ENCODE measurements at regions not wholly inside any gene's neighbourhood (a gene's known extent, or its start where the extent isn't known, plus 50 kb on each side); places are given as distances from the start of the nearest gene placed in this dataset.

DNA sequence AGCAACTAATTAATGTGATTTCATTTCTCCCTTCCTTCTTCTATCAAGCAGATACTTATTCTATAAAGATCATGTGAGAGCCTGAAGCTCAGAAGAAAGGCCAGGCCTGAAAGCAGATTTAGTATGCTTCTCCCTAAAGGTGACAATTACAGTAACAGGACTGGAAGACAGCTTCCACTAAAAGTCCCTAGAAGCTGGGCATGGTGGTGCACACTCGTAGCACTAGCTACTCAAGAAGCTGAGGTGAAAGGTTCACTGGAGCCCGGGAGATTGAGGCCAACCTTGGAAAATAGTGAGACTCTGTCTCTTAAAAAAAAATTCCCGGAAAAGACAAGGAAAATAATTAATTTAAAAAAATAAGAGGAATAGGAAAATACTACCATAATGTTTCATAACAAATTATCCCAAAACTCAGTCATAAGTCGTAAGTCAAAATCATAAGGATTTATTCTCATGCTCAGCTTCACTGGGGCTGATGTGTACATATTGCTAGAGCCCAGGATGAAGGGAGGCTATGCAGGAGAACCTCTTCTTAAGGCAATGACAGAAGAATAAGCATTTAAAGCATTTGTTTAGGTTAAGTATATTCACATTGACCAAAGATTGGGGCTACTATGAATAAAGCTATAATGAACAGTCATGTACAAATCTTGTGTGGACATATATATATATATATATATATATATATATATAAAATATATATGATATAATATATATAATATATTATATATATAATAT lies 210.8 kb upstream of the SMARCA2 start:
- Histone ChIP-seq H3K9me3 (peaks cover 0 to 2% of the 10 kb centered on the region in 2 donors), H3K36me3 (no peaks in the 10 kb centered on the region), H3K4me1 (no peaks in the 10 kb centered on the region), H3K4me3 (no peak overlapping the region), H3K27me3 (no peaks in the 10 kb centered on the region), H3K27ac (no peak overlapping the region)
- DNase-seq, result no peak
- TF ChIP-seq POLR2AphosphoS5 (IDR thresholded peaks at IDR 0.05), result no peak
- TF ChIP-seq EP300 (IDR thresholded peaks at IDR 0.05; ENCODE audit: low read depth), result no peak
- TF ChIP-seq, protein P1, sequence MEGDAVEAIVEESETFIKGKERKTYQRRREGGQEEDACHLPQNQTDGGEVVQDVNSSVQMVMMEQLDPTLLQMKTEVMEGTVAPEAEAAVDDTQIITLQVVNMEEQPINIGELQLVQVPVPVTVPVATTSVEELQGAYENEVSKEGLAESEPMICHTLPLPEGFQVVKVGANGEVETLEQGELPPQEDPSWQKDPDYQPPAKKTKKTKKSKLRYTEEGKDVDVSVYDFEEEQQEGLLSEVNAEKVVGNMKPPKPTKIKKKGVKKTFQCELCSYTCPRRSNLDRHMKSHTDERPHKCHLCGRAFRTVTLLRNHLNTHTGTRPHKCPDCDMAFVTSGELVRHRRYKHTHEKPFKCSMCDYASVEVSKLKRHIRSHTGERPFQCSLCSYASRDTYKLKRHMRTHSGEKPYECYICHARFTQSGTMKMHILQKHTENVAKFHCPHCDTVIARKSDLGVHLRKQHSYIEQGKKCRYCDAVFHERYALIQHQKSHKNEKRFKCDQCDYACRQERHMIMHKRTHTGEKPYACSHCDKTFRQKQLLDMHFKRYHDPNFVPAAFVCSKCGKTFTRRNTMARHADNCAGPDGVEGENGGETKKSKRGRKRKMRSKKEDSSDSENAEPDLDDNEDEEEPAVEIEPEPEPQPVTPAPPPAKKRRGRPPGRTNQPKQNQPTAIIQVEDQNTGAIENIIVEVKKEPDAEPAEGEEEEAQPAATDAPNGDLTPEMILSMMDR (IDR thresholded peaks at IDR 0.05), result no peak
- TF ChIP-seq POLR2A (IDR thresholded peaks at IDR 0.05), result no peak
- 90 to 92% methylated on average over 4 of the region's 4 CpGs for WGBS, 2 donors (ENCODE audit: low coverage in 1 of 2)
- intact Hi-C loops (cut with DNase I; ENCODE audit: low total_unique reads) (no loop called here), in situ Hi-C loops (cut with MboI; ENCODE audit: low pct_ligation_motif_present in 1 of 4, low pct_unique_long_range_greater_than_20kb in 1 of 4, low sequenced_read_pairs in 3 of 4) (no loop called here)

- intact Hi-C loops (cut with DNase I; ENCODE audit: low total_unique reads), result no loop called here
- in situ Hi-C loops (cut with MboI; ENCODE audit: low pct_ligation_motif_present in 1 of 4, low pct_unique_long_range_greater_than_20kb in 1 of 4, low sequenced_read_pairs in 3 of 4), result no loop called here
- 76 to 86% methylated on average over 3 of the region's 3 CpGs for WGBS, 2 donors (ENCODE audit: low coverage in 1 of 2)
These were observed 185.4 kb upstream of the SMARCA2 start for GRCh38 chr9:1829719-1830118.

GRCh38 chr9:1832960-1833359 lies 182.2 kb upstream of the SMARCA2 start:
- in situ Hi-C loops (cut with MboI; ENCODE audit: low pct_ligation_motif_present in 1 of 4, low pct_unique_long_range_greater_than_20kb in 1 of 4, low sequenced_read_pairs in 3 of 4), result no loop called here
- H3K9me3 ChIP-seq, result no peaks in the 10 kb centered on the region

More at GRCh38 chr9:1829719-1830118, 185.4 kb upstream of the SMARCA2 start:
- Histone ChIP-seq H3K36me3 (no peaks in the 10 kb centered on the region), H3K9me3 (no peaks in the 10 kb centered on the region), H3K4me3 (no peak overlapping the region), H3K4me1 (no peaks in the 10 kb centered on the region), H3K27ac (no peak overlapping the region), H3K27me3 (peaks cover 4% of the 10 kb centered on the region)
- DNase-seq, result no peak
- TF ChIP-seq EP300 (IDR thresholded peaks at IDR 0.05; ENCODE audit: low read depth) (no peak), POLR2AphosphoS5 (IDR thresholded peaks at IDR 0.05) (no peak), POLR2A (IDR thresholded peaks at IDR 0.05) (no peak)
- TF ChIP-seq, protein P1 (IDR thresholded peaks at IDR 0.05), result no peak

DNA sequence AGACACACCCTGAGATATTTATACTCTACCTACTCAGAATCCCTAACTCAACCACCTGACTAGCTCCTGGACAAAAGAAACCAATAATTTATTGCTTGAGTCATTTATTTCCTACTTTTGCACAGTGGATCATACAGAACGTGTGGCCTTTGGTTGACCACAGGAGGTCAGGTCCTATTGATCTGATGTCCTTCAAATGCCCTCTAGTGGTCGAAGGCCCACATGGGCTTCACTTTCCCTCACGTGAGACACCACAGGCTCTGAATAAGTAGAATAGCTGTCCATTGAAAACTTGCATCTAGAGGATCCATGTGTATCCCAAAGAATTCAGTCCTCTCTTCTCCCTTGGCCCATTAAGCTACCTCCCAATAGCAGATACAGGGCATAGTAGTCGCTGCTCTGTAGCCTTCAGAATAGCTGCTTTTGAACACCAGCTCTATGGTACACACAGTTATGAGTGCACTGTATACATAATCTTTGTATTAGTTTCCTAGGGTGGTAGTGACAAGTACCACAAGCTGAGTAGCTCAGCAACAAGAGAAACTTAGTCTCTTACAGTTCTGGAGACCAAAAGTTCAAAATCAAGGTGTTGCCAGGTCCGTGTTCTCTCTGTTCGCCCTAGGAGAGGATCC lies 177.6 kb upstream of the SMARCA2 start:
- WGBS, 2 donors (ENCODE audit: low coverage in 1 of 2), result 14 to 42% methylated on average over 1 to 6 of the region's 6 CpGs
- H3K4me3 ChIP-seq, result no peak overlapping the region
- no peaks in the 10 kb centered on the region for H3K4me1 ChIP-seq
- no peaks in the 10 kb centered on the region for H3K36me3 ChIP-seq
- H3K9me3 ChIP-seq, result no peaks in the 10 kb centered on the region
- no peak overlapping the region for H3K27ac ChIP-seq
- no peaks in the 10 kb centered on the region for H3K27me3 ChIP-seq
- TF ChIP-seq EP300 (IDR thresholded peaks at IDR 0.05; ENCODE audit: low read depth), result no peak
- TF ChIP-seq POLR2AphosphoS5 (IDR thresholded peaks at IDR 0.05), result no peak
- no peak for TF ChIP-seq POLR2A (IDR thresholded peaks at IDR 0.05)
- TF ChIP-seq, protein P1 (IDR thresholded peaks at IDR 0.05), result peak in 2 of 5 experiments; percentile 18 to 31
- in situ Hi-C loops (cut with MboI; ENCODE audit: low pct_ligation_motif_present in 1 of 4, low pct_unique_long_range_greater_than_20kb in 1 of 4, low sequenced_read_pairs in 3 of 4) (no loop called here), intact Hi-C loops (cut with DNase I; ENCODE audit: low total_unique reads) (no loop called here)
- DNase-seq, result peak; percentile 11

More at GRCh38 chr9:1832960-1833359, 182.2 kb upstream of the SMARCA2 start:
- TF ChIP-seq POLR2AphosphoS5 (IDR thresholded peaks at IDR 0.05) (no peak), POLR2A (IDR thresholded peaks at IDR 0.05) (no peak), EP300 (IDR thresholded peaks at IDR 0.05; ENCODE audit: low read depth) (no peak)
- TF ChIP-seq, protein P1 (IDR thresholded peaks at IDR 0.05), result no peak
- WGBS, 2 donors (ENCODE audit: low coverage in 1 of 2), result 67 to 83% methylated on average over 2 to 8 of the region's 8 CpGs
- Histone ChIP-seq H3K36me3 (no peaks in the 10 kb centered on the region), H3K4me3 (no peak overlapping the region), H3K4me1 (no peaks in the 10 kb centered on the region), H3K27me3 (no peaks in the 10 kb centered on the region), H3K27ac (no peak overlapping the region)
- intact Hi-C loops (cut with DNase I; ENCODE audit: low total_unique reads), result no loop called here
- no peak for DNase-seq

All from transverse colon (tissue), 4 donors.